EL (cell line): ENCODE measurements at regions not wholly inside any gene's neighbourhood (a gene's known extent, or its start where the extent isn't known, plus 50 kb on each side); places are given as distances from the start of the nearest gene placed in this dataset.
"Not testable (repeated sequence)": the region's sequence is repeated elsewhere in the genome, so short reads cannot be mapped to it uniquely, and the experiment has no call there.

Experiments
- DNase-seq: peaks from one replicate; pipeline ENCODE4 v3.0.0-alpha.2; 2016

DNA sequence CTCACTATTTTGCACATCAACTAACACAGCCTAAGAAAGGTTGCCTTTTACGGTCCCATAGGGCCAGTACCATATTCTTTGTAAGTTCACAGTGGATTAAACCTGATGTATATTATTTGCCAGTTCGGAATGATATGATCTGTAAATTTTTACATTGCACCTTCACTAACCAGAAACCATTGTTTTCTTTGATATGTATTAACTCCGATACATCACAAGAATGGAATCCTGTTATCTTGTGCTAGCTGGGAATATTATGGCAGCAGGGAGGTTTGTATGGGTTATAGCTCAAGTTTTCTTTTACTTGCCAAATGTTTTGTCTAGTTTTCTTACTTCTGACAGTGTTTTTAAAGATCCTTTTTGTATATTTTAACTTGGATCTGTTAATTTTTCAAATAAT, 51.4 kb upstream of the S1PR1 start:
- no peak for DNase-seq

DNA sequence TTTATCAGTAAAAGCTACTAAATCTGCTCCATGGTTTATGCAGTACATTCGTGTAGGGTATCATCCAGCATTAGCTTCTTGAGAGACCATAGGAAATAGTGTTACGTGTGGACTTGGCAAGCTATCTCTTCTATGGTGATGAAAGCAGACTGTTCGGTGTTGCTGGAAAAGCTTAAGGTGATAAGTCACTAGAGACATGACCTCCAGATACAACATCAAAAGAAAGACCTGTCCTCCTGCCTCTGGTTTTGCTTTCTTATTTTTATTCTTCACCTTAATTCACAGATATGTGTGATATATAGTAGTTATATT, 53.5 kb upstream of the S1PR1 start:
- DNase-seq, result no peak

DNA sequence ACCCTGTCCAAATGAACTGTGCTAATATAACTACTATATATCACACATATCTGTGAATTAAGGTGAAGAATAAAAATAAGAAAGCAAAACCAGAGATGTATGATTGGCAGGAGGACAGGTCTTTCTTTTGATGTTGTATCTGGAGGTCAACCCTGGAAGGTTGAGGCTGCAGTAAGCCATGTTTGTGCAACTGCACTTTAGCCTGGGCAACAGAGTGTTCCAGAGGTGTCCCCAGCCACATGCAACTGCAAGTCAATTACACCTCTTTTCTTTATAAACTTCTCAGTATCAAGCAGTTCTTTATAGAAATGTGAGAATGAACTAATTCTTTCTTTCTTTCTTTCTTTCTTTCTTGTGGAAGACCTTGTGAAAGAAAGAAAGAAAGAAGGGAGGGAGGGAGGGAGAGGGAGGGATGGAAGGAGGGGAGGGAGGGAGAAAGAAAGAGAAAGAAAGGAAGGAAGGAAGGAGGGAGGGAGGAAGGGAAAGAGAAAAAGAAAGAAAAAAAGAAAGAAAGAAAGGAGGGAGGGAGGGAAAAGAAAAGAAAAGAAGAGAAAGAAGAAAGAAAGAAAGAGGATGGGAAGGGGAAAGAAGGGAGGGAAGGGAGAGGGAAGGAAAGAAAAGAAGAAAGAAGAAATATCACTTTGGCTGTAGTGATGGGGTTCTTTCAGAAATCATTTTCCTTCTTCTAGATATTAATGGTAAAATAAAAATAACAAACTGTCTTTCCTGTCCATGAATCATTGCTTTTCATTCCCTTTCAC, 54.0 kb upstream of the S1PR1 start:
- no peak for DNase-seq

DNA sequence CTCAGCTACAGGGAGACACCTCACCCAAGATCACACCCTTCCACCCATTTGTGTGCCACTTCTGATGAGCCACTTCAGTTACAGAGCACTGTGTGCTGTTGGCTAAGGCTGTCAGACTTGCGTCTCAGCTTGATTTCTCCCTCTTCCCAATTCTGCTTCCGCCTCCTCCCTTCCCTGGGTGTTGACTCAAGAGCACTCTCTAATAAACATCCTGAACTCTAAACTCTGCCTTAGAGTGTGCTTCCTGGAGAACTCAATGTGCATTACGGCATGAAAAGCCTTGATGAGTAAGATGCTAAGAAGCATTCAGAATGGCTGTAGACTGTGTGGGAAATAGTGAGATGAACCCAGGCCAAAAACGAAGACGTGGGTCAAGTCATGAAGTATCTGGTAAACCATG, 54.9 kb upstream of the S1PR1 start:
- peak; percentile 69 for DNase-seq

DNA sequence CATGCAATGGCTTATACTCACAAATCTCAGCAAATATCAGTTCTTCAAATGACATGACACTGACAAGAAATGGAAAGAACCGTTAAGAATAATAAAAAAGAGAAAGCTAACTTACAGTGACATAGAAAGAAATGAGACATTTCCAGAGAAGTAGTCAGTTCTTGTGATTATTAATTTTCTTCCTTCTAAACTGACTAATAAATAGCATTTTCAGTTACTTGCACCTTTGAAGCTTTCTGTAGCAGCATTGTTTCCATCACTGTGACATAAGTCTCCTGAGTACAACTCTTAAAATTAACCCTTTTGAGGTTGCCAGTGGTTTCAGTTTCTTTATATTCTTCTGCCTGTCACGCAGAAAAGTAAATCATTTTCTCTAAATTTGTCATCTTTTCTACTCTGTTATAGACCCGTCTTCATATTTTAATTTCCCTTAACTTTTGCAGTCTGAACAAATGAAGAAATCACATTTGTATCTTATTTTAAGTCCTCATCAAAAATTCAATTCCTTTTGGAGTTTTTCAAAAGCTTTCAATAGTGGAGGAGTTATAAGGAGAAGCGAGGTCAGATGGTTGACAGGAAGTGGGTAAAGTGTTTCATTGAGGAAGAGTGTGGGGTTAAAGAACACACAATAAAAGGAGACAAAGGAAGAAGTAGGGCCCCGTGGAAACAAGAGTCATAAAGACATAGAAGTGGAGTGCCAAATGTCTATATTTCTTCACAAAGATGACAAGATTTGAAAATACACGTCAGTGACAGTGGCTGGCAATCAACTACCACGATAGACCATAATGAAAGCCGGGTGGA, 57.9 kb upstream of the S1PR1 start:
- DNase-seq, result no peak

GRCh38 chr1:101178341-101178687, 58.5 kb upstream of the S1PR1 start:
- DNase-seq, result no peak

GRCh38 chr1:101175886-101176285, 60.9 kb upstream of the S1PR1 start:
- peak; percentile 17 for DNase-seq

DNA sequence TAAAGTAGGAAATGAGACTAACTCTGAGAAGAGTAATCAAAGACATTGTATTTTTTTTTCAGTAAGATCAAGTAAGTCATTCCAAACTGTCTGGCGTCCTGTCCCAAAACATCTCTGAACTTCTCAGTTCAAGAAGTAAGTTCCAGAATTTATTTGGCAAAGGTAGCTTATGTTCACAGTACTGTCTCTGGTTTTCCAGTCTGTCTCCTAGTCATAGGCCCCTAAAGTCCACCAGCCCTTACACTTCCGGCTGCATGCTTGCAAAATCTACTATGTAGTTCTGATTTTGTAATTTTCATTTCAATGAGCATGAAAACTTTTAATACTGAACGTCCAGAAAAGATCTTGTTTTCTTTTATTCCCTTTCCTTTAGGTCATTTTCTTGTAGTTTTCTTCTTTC, 61.4 kb upstream of the S1PR1 start:
- DNase-seq, result peak; percentile 41

DNA sequence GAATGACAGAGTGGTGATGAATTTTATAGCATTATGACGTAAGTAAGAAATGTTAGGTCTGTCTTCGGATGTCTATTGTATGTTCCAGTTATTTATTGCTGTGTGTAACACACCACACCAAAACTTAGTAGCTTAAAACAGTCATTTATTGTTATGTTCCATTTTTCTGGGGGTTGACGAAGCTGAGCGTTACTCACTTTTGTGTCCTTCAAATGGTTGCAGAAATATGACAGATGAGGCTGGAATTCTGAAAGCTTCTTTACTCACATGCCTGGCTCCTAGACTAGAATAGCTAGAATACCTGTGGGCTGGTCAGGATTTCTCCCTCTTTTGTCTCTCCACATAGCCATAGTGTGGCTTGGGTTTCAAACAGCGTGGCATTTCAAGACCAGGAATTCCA, 62.1 kb upstream of the S1PR1 start:
- DNase-seq, result peak; percentile 96

- DNase-seq, result not testable (repeated sequence)
Measured at GRCh38 chr1:101174298-101174697, 62.5 kb upstream of the S1PR1 start.

DNA sequence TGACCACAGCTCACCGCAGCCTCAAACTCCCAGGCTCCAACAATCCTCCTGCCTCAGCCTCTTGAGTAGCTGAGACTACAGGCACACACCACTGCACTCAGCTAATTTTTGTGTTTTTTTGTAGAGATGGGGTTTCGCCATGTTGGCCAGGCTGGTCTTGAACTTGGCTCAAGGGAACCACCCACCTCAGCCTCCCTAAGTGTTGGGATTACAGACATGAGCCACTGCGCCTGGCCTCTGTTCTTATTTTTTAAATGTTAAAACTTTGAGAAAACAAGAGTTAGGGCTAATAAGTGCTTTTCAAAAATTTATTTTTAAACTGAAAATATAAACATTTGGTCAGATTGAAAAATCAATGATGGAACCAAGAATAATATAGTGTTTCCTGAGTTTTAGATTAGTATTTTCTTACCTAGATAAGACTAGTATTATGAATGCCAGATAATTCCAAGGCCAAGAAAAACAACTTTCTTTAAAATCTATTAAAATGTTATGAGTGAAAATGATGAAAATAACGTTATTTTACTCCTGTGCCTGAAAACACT, 66.2 kb upstream of the S1PR1 start:
- no peak for DNase-seq

- DNase-seq, result no peak
Measured at GRCh38 chr1:101167891-101168290, 68.9 kb upstream of the S1PR1 start.

GRCh38 chr1:101166583-101167120, 70.2 kb upstream of the S1PR1 start:
- peak; percentile 54 for DNase-seq

DNA sequence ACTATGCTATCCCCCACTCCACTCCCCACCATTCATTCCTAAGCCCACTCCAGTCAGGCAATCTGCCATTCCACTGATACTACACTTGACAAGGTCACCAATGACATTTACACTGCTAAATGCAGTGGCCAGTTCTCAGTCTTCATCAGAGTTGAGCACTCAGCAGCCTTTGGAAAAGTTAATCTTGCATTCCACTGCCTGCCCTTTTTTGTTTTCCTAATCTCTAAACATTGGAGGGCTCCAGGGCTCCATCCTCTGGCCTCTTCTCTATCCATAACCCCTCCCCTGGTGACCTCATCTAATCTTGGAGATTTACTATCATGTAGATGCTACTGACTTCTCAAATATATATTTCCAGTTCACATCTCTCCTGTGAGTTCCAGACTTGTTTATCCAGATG, 70.9 kb upstream of the S1PR1 start:
- no peak for DNase-seq

DNA sequence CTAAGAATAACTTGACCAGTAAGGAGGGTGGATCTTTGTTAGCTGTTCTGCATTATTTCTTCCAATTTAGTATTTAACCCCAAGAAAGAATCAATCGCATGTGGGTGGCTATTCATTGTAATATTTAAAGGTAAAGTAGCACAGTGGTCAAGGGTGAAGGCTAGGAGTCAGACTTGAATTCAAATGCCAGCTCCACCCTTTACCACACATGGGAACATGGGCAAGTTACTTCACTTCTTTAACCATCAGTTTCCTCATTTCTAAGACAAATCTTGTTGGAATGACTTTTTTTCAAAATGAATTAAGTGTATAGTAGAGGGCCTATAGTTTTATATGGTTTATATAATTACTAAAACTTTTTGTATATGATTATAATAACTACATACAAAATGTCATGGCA, 71.3 kb upstream of the S1PR1 start:
- no peak for DNase-seq

GRCh38 chr1:101164776-101165175, 72.0 kb upstream of the S1PR1 start:
- DNase-seq, result no peak

- DNase-seq, result no peak
Measured at GRCh38 chr1:101162736-101163735, 73.8 kb upstream of the S1PR1 start.

DNA sequence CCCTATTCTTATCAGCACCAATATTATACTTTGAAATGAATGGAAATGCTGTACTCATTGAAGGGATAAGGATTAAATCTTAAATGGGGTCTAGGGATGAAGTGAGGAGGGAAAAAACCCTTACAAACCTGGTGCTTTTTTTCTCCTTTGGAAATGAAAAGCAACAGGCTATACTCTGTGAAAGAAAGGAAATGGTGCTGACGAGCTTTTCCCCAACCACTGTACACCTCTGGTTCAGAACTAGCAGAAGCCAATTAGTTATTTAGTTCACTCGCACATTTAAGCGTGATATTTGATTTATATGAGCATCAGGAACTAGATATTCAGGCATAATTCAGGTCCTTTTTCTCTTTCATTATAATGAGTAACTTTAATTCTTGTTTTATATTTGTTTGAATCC, 74.5 kb upstream of the S1PR1 start:
- DNase-seq, result no peak

GRCh38 chr1:101161619-101162018, 75.2 kb upstream of the S1PR1 start:
- DNase-seq, result no peak

DNA sequence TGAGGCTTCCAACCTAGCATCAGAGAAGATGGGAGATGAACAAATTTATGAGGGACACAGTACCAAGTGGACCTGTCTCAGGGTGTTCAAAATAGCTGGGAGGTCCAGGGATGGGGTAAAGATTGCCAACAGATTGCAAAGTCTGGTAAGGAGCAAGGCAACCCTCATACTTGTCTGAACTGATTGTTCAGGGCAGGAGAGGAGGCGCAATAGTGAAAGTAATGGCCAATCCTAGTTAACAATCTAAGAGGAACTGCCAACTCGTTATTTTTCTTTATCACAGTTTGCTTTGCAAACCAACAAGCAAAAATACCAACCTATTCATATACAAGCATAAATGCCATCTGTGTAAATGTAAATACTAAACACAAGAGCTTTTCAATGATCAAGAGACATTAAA, 78.4 kb upstream of the S1PR1 start:
- no peak for DNase-seq

- DNase-seq, result no peak
Measured at GRCh38 chr1:101154547-101154946, 82.3 kb upstream of the S1PR1 start.

DNA sequence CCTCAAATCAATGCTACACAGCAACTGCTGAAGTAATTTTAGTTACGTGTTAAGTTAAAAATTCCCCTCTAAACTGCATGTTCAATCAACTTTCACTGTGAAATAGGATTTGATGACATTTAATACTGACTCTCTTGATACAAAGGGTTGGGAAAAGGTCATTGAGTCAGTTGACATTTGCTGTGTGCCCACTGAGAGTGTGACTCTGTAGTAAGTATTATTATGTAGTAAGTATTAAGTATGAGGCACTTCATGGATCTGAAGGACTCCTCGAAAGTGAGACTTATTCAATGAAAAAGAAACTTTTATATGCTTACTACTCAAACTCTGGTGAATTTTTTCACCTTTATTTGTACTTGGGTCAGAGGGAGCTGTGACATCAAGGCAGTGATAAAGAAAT, 83.1 kb upstream of the S1PR1 start:
- DNase-seq, result no peak

GRCh38 chr1:101152633-101153032, 84.2 kb upstream of the S1PR1 start:
- DNase-seq, result no peak
